NCI-H526 treated with DMSO at 0.1 percent for 48 hours (cell line): ENCODE measurements at regions not wholly inside any gene's neighbourhood (a gene's known extent, or its start where the extent isn't known, plus 50 kb on each side); places are given as distances from the start of the nearest gene placed in this dataset.

Source experiments
- DNase-seq: peaks from one replicate; lab custom pipeline; 2025; lab: John Stamatoyannopoulos, UW

- DNase-seq, result no peak
These were observed 411.8 kb downstream of the FBXO15 start for GRCh38 chr18:73735836-73736235.

- no peak for DNase-seq
These were observed 413.8 kb downstream of the FBXO15 start for GRCh38 chr18:73733806-73734314.

- no peak for DNase-seq
These were observed 414.3 kb downstream of the FBXO15 start for GRCh38 chr18:73733376-73733775.

GRCh38 chr18:73728657-73729056, 419.0 kb downstream of the FBXO15 start:
- no peak for DNase-seq

GRCh38 chr18:73724958-73725357, 422.7 kb downstream of the FBXO15 start:
- no peak for DNase-seq

GRCh38 chr18:73719611-73720010, 428.0 kb downstream of the FBXO15 start:
- DNase-seq, result no peak

GRCh38 chr18:73717570-73717969, 430.1 kb downstream of the FBXO15 start:
- no peak for DNase-seq

- DNase-seq, result no peak
These were observed 432.4 kb downstream of the FBXO15 start for GRCh38 chr18:73715210-73715670.

- no peak for DNase-seq
These were observed 433.2 kb downstream of the FBXO15 start for GRCh38 chr18:73714466-73714865.

- DNase-seq, result no peak
These were observed 436.4 kb downstream of the FBXO15 start for GRCh38 chr18:73711256-73711655.

- no peak for DNase-seq
These were observed 439.0 kb downstream of the FBXO15 start for GRCh38 chr18:73708591-73708990.

GRCh38 chr18:73707035-73707434, 440.6 kb downstream of the FBXO15 start:
- DNase-seq, result no peak

- no peak for DNase-seq
These were observed 450.3 kb downstream of the FBXO15 start for GRCh38 chr18:73697353-73697752.

GRCh38 chr18:73696698-73697097, 450.9 kb downstream of the FBXO15 start:
- no peak for DNase-seq

GRCh38 chr18:73696171-73696570, 451.5 kb downstream of the FBXO15 start:
- DNase-seq, result no peak

GRCh38 chr18:73693091-73693490, 454.5 kb downstream of the FBXO15 start:
- no peak for DNase-seq

GRCh38 chr18:73691624-73692023, 456.0 kb downstream of the FBXO15 start:
- no peak for DNase-seq

GRCh38 chr18:73691118-73691517, 456.5 kb downstream of the FBXO15 start:
- no peak for DNase-seq

- no peak for DNase-seq
These were observed 457.4 kb downstream of the FBXO15 start for GRCh38 chr18:73690222-73690621.

- no peak for DNase-seq
These were observed 458.6 kb downstream of the FBXO15 start for GRCh38 chr18:73688851-73689711.

- DNase-seq, result no peak
These were observed 459.5 kb downstream of the FBXO15 start for GRCh38 chr18:73688161-73688560.

- DNase-seq, result no peak
These were observed 463.0 kb downstream of the FBXO15 start for GRCh38 chr18:73684647-73685046.

- no peak for DNase-seq
These were observed 464.0 kb downstream of the FBXO15 start for GRCh38 chr18:73683409-73684238.
